C4-2B (cell line): ENCODE measurements at regions not wholly inside any gene's neighbourhood (a gene's known extent, or its start where the extent isn't known, plus 50 kb on each side); places are given as distances from the start of the nearest gene placed in this dataset.

Experiments
- H3K27ac ChIP-seq: fragments of 450-650 bp; 2 replicates; pipeline ENCODE4 v1.5.1; 2017
- ZFX ChIP-seq: fragments of 450-650 bp; IDR thresholded peaks from 2 replicates; pipeline ENCODE4 v1.6.1; 2017
- TF ChIP-seq, protein P1 (sequence below): fragments of 450-650 bp; conservative IDR thresholded peaks from 2 replicates; pipeline ENCODE4 v1.5.1; 2017; ENCODE audit warnings: mild to moderate bottlenecking

- no peak overlapping the region for H3K27ac ChIP-seq
- TF ChIP-seq, protein P1, sequence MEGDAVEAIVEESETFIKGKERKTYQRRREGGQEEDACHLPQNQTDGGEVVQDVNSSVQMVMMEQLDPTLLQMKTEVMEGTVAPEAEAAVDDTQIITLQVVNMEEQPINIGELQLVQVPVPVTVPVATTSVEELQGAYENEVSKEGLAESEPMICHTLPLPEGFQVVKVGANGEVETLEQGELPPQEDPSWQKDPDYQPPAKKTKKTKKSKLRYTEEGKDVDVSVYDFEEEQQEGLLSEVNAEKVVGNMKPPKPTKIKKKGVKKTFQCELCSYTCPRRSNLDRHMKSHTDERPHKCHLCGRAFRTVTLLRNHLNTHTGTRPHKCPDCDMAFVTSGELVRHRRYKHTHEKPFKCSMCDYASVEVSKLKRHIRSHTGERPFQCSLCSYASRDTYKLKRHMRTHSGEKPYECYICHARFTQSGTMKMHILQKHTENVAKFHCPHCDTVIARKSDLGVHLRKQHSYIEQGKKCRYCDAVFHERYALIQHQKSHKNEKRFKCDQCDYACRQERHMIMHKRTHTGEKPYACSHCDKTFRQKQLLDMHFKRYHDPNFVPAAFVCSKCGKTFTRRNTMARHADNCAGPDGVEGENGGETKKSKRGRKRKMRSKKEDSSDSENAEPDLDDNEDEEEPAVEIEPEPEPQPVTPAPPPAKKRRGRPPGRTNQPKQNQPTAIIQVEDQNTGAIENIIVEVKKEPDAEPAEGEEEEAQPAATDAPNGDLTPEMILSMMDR = no peak
Observed at GRCh38 chr7:1286946-1287645, 54.4 kb downstream of the UNCX start.

GRCh38 chr7:1287752-1288201, 55.1 kb downstream of the UNCX start:
- no peak overlapping the region for H3K27ac ChIP-seq
- TF ChIP-seq, protein P1 = no peak
- no peak for TF ChIP-seq ZFX

GRCh38 chr7:1288390-1288995, 55.8 kb downstream of the UNCX start:
- TF ChIP-seq ZFX = no peak
- TF ChIP-seq, protein P1 = no peak
- no peak overlapping the region for H3K27ac ChIP-seq

GRCh38 chr7:1288996-1289551, 56.4 kb downstream of the UNCX start:
- TF ChIP-seq, protein P1 = no peak
- no peak for TF ChIP-seq ZFX
- H3K27ac ChIP-seq = no peak overlapping the region

DNA sequence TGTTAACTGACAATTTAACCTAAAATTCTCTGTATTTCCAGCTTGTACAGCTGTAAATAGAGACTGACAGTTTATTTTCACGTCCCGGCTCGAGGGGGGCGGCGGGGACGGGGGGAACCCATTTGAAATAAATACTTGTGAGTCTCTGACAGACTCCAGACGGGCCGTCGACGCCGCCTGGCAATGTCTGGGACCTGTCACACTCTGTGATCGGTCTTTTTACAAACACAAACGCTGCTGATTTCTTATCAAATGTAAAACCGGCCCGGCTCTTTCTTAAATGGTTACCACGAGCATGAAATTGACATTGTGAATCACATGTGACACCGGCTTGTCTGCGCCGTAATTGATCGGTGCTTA, 57.0 kb downstream of the UNCX start:
- no peak for TF ChIP-seq ZFX
- TF ChIP-seq, protein P1 = no peak
- H3K27ac ChIP-seq = no peak overlapping the region

DNA sequence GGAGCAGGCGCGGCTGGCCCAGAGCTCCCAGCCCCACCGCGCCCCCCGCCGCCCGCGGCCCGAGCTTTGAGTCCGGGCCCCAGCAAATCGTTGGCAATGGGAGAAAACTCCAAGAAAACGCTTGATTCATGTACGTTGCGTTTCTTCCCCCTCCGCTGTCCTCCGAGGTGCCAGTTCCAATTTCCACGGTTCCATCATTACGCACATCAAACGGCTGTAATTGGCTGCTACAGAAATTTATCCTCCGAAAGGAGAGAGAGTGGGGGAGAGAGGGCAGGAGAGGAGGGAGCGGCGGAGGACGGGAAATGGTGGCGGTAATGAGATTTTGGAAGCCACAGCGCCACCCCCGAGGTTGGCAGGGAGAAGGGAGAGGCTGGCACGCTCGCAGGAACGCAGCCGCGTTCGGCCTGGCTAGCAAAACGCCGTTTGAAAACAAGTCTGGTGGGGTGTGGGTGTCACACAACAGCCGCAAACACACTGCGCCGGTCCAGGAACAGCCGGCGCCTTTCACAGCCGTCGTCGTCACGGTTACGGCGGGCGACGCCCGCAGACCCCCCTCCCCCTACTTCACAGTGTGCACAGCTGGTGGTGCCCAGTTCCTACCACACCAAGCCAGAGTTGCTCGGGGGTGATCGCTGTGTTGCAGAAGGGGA, 57.5 kb downstream of the UNCX start:
- H3K27ac ChIP-seq = no peak overlapping the region
- TF ChIP-seq, protein P1 = no peak
- no peak for TF ChIP-seq ZFX

GRCh38 chr7:1290679-1291356, 58.1 kb downstream of the UNCX start:
- no peak for TF ChIP-seq ZFX
- H3K27ac ChIP-seq = no peak overlapping the region
